Gastroesophageal sphincter (tissue), 3 donors: ENCODE measurements at regions not wholly inside any gene's neighbourhood (a gene's known extent, or its start where the extent isn't known, plus 50 kb on each side); places are given as distances from the start of the nearest gene placed in this dataset.

Experiments
- CTCF ChIP-seq, 4 experiments: fragments of 200-600 bp in 2 of 4; fragments of 450-650 bp in 2 of 4; sonication (generic) in 1 of 4; IDR thresholded peaks; one replicate each; pipeline ENCODE4 v1.5.1; 2017 to 2019; ENCODE audit warnings: antibody characterized with exemption in 4 of 4, mild to moderate bottlenecking in 2 of 4, moderate library complexity in 2 of 4
- EP300 ChIP-seq: sonication (generic); formaldehyde crosslinking; IDR thresholded peaks from one replicate; pipeline ENCODE4 v1.6.1; 2017; ENCODE audit warnings: antibody characterized with exemption, mild to moderate bottlenecking
- POLR2A ChIP-seq, 2 donors: fragments of 450-650 bp; IDR thresholded peaks; one replicate each; pipeline ENCODE4 v1.6.1; 2017; ENCODE audit warnings: antibody characterized with exemption in 2 of 2, mild to moderate bottlenecking in 2 of 2, moderate library complexity in 1 of 2
- POLR2AphosphoS5 ChIP-seq: sonication (generic); formaldehyde crosslinking; IDR thresholded peaks from one replicate; pipeline ENCODE4 v1.6.1; 2017; ENCODE audit warnings: antibody characterized with exemption

GRCh38 chr11:25197515-25197914 lies 700.7 kb downstream of the LUZP2 start:
- TF ChIP-seq POLR2AphosphoS5 = no peak
- no peak for TF ChIP-seq CTCF (IDR thresholded peaks at IDR 0.05)
- TF ChIP-seq EP300 = no peak
- TF ChIP-seq POLR2A (IDR thresholded peaks at IDR 0.05) = no peak
